ENCODE measurements at regions not wholly inside any gene's neighbourhood (a gene's known extent, or its start where the extent isn't known, plus 50 kb on each side); places are given as distances from the start of the nearest gene placed in this dataset.
"Not testable (repeated sequence)": the region's sequence is repeated elsewhere in the genome, so short reads cannot be mapped to it uniquely, and the experiment has no call there.

- H3K4me3 ChIP-seq (ENCODE audit: low read length): no peak overlapping the region
- TF ChIP-seq CTCF (IDR thresholded peaks at IDR 0.05; ENCODE audit: insufficient read depth, low read depth, low read length, missing control alignments): no peak
- no peak for DNase-seq (ENCODE audit: low read depth)
Observed at GRCh38 chr12:86407620-86408208, 151.5 kb upstream of the MGAT4C start.

GRCh38 chr12:86389949-86390348 lies 133.8 kb upstream of the MGAT4C start:
- peak; percentile 65 for DNase-seq (ENCODE audit: low read depth)
- H3K4me3 ChIP-seq (ENCODE audit: low read length): no peak overlapping the region
- no peak for TF ChIP-seq CTCF (IDR thresholded peaks at IDR 0.05; ENCODE audit: insufficient read depth, low read depth, low read length, missing control alignments)

- H3K4me3 ChIP-seq (ENCODE audit: low read length): no peak overlapping the region
- DNase-seq (ENCODE audit: low read depth): no peak
- TF ChIP-seq CTCF (IDR thresholded peaks at IDR 0.05; ENCODE audit: insufficient read depth, low read depth, low read length, missing control alignments): no peak
Observed at GRCh38 chr12:86387591-86388145, 131.5 kb upstream of the MGAT4C start.

GRCh38 chr12:86383759-86384158 lies 127.6 kb upstream of the MGAT4C start:
- not testable (repeated sequence) for DNase-seq (ENCODE audit: low read depth); H3K4me3 ChIP-seq (ENCODE audit: low read length)

GRCh38 chr12:86379337-86379736 lies 123.1 kb upstream of the MGAT4C start:
- no peak overlapping the region for H3K4me3 ChIP-seq (ENCODE audit: low read length)
- no peak for DNase-seq (ENCODE audit: low read depth)
- no peak for TF ChIP-seq CTCF (IDR thresholded peaks at IDR 0.05; ENCODE audit: insufficient read depth, low read depth, low read length, missing control alignments)

- peak; percentile 14 for DNase-seq (ENCODE audit: low read depth)
- no peak overlapping the region for H3K4me3 ChIP-seq (ENCODE audit: low read length)
- peak; percentile 29 for TF ChIP-seq CTCF (IDR thresholded peaks at IDR 0.05; ENCODE audit: insufficient read depth, low read depth, low read length, missing control alignments)
Observed at GRCh38 chr12:86376052-86376451, 119.9 kb upstream of the MGAT4C start.

- H3K4me3 ChIP-seq (ENCODE audit: low read length): no peak overlapping the region
- no peak for TF ChIP-seq CTCF (IDR thresholded peaks at IDR 0.05; ENCODE audit: insufficient read depth, low read depth, low read length, missing control alignments)
- DNase-seq (ENCODE audit: low read depth): no peak
Observed at GRCh38 chr12:86373813-86374212, 117.6 kb upstream of the MGAT4C start.
